ENCODE measurements at regions not wholly inside any gene's neighbourhood (a gene's known extent, or its start where the extent isn't known, plus 50 kb on each side); places are given as distances from the start of the nearest gene placed in this dataset.

- TF ChIP-seq ZBTB7A (IDR thresholded peaks at IDR 0.05; ENCODE audit: low read depth) (no peak), TAF1 (IDR thresholded peaks at IDR 0.05; ENCODE audit: low read depth) (no peak), FOXM1 (IDR thresholded peaks at IDR 0.05; ENCODE audit: borderline replicate concordance, low read depth) (no peak), RAD21 (IDR thresholded peaks at IDR 0.05; ENCODE audit: low read depth) (no peak), USF1 (IDR thresholded peaks at IDR 0.05) (no peak), YY1 (IDR thresholded peaks at IDR 0.05; ENCODE audit: low read depth) (no peak), CREB1 (IDR thresholded peaks at IDR 0.05; ENCODE audit: low read depth) (no peak), EP300 (IDR thresholded peaks at IDR 0.05; ENCODE audit: borderline replicate concordance) (no peak), CEBPB (IDR thresholded peaks at IDR 0.05) (no peak), TCF12 (IDR thresholded peaks at IDR 0.05; ENCODE audit: low read depth) (no peak), TEAD4 (IDR thresholded peaks at IDR 0.05) (no peak)
These were observed 583.1 kb upstream of the SALL1 start for GRCh38 chr16:51734220-51734619.

- TF ChIP-seq REST (IDR thresholded peaks at IDR 0.05; ENCODE audit: low read depth) (no peak), USF1 (IDR thresholded peaks at IDR 0.05) (no peak), NFIC (IDR thresholded peaks at IDR 0.05) (no peak), FOXM1 (IDR thresholded peaks at IDR 0.05; ENCODE audit: borderline replicate concordance, low read depth) (no peak), TEAD4 (IDR thresholded peaks at IDR 0.05) (no peak), ZBTB7A (IDR thresholded peaks at IDR 0.05; ENCODE audit: low read depth) (no peak), YY1 (IDR thresholded peaks at IDR 0.05; ENCODE audit: low read depth) (no peak), EGR1 (IDR thresholded peaks at IDR 0.05) (no peak), TCF12 (IDR thresholded peaks at IDR 0.05; ENCODE audit: low read depth) (no peak), CREB1 (IDR thresholded peaks at IDR 0.05; ENCODE audit: low read depth) (no peak), TAF1 (IDR thresholded peaks at IDR 0.05; ENCODE audit: low read depth) (no peak), EP300 (IDR thresholded peaks at IDR 0.05; ENCODE audit: borderline replicate concordance) (no peak), RAD21 (IDR thresholded peaks at IDR 0.05; ENCODE audit: low read depth) (no peak), CEBPB (IDR thresholded peaks at IDR 0.05) (no peak), MAX (IDR thresholded peaks at IDR 0.05) (no peak)
These were observed 582.1 kb upstream of the SALL1 start for GRCh38 chr16:51733181-51733580.

- TF ChIP-seq ZBTB7A (IDR thresholded peaks at IDR 0.05; ENCODE audit: low read depth): no peak
- no peak for TF ChIP-seq CEBPB (IDR thresholded peaks at IDR 0.05)
- TF ChIP-seq CREB1 (IDR thresholded peaks at IDR 0.05; ENCODE audit: low read depth): no peak
- TF ChIP-seq RAD21 (IDR thresholded peaks at IDR 0.05; ENCODE audit: low read depth): no peak
- no peak for TF ChIP-seq MAX (IDR thresholded peaks at IDR 0.05)
- TF ChIP-seq TCF12 (IDR thresholded peaks at IDR 0.05; ENCODE audit: low read depth): no peak
- no peak for TF ChIP-seq YY1 (IDR thresholded peaks at IDR 0.05; ENCODE audit: low read depth)
- no peak for TF ChIP-seq REST (IDR thresholded peaks at IDR 0.05; ENCODE audit: low read depth)
These were observed 580.1 kb upstream of the SALL1 start for GRCh38 chr16:51731160-51731559.

GRCh38 chr16:51723036-51723724, 572.1 kb upstream of the SALL1 start:
- no peak for TF ChIP-seq CREB1 (IDR thresholded peaks at IDR 0.05; ENCODE audit: low read depth)
- TF ChIP-seq TCF12 (IDR thresholded peaks at IDR 0.05; ENCODE audit: low read depth): no peak

- no peak for TF ChIP-seq CEBPB (IDR thresholded peaks at IDR 0.05)
- TF ChIP-seq CREB1 (IDR thresholded peaks at IDR 0.05; ENCODE audit: low read depth): no peak
- TF ChIP-seq MAX (IDR thresholded peaks at IDR 0.05): no peak
- TF ChIP-seq TCF12 (IDR thresholded peaks at IDR 0.05; ENCODE audit: low read depth): no peak
These were observed 571.4 kb upstream of the SALL1 start for GRCh38 chr16:51722467-51722866.

GRCh38 chr16:51719376-51719775, 568.3 kb upstream of the SALL1 start:
- TF ChIP-seq TEAD4 (IDR thresholded peaks at IDR 0.05) (no peak), TAF1 (IDR thresholded peaks at IDR 0.05; ENCODE audit: low read depth) (no peak), USF1 (IDR thresholded peaks at IDR 0.05) (no peak), CEBPB (IDR thresholded peaks at IDR 0.05) (no peak), RAD21 (IDR thresholded peaks at IDR 0.05; ENCODE audit: low read depth) (no peak), REST (IDR thresholded peaks at IDR 0.05; ENCODE audit: low read depth) (no peak), FOXM1 (IDR thresholded peaks at IDR 0.05; ENCODE audit: borderline replicate concordance, low read depth) (no peak)
